Stimulated activated CD8-positive, alpha-beta memory T cell treated with anti-CD3 and anti-CD28 coated beads, Interleukin-12 subunit alpha, Interleukin-12 subunit beta, amount 100 ng/mL, for 24 hours (primary cell): ENCODE measurements at regions not wholly inside any gene's neighbourhood (a gene's known extent, or its start where the extent isn't known, plus 50 kb on each side); places are given as distances from the start of the nearest gene placed in this dataset.

Experiments
- DNase-seq: peaks from one replicate; pipeline ENCODE4 v3.0.0-alpha.2; 2020; ENCODE audit errors: extremely low read depth

- DNase-seq: no peak
These were observed 99.1 kb downstream of the ZNF608 start for GRCh38 chr5:124647352-124647751.

GRCh38 chr5:124645396-124645795 lies 101.0 kb downstream of the ZNF608 start:
- DNase-seq: no peak

- DNase-seq: no peak
These were observed 101.9 kb downstream of the ZNF608 start for GRCh38 chr5:124644582-124644981.

- no peak for DNase-seq
These were observed 102.3 kb downstream of the ZNF608 start for GRCh38 chr5:124644138-124644537.

GRCh38 chr5:124643336-124643735 lies 103.1 kb downstream of the ZNF608 start:
- DNase-seq: no peak

GRCh38 chr5:124642151-124642550 lies 104.3 kb downstream of the ZNF608 start:
- DNase-seq: no peak

GRCh38 chr5:124641154-124641792 lies 105.2 kb downstream of the ZNF608 start:
- DNase-seq: no peak

- DNase-seq: no peak
These were observed 107.3 kb downstream of the ZNF608 start for GRCh38 chr5:124639095-124639665.

- DNase-seq: no peak
These were observed 109.4 kb downstream of the ZNF608 start for GRCh38 chr5:124637011-124637410.

GRCh38 chr5:124634741-124635323 lies 111.6 kb downstream of the ZNF608 start:
- no peak for DNase-seq

- DNase-seq: no peak
These were observed 112.2 kb downstream of the ZNF608 start for GRCh38 chr5:124634228-124634739.

- no peak for DNase-seq
These were observed 113.2 kb downstream of the ZNF608 start for GRCh38 chr5:124633209-124633608.

GRCh38 chr5:124631874-124632550 lies 114.4 kb downstream of the ZNF608 start:
- no peak for DNase-seq

GRCh38 chr5:124630767-124631704 lies 115.4 kb downstream of the ZNF608 start:
- DNase-seq: no peak

GRCh38 chr5:124628721-124629596 lies 117.5 kb downstream of the ZNF608 start:
- no peak for DNase-seq

GRCh38 chr5:124627815-124628595 lies 118.4 kb downstream of the ZNF608 start:
- no peak for DNase-seq

GRCh38 chr5:124626053-124626452 lies 120.4 kb downstream of the ZNF608 start:
- DNase-seq: no peak

- DNase-seq: no peak
These were observed 123.2 kb downstream of the ZNF608 start for GRCh38 chr5:124623265-124623664.

GRCh38 chr5:124622851-124623250 lies 123.6 kb downstream of the ZNF608 start:
- DNase-seq: no peak

GRCh38 chr5:124621279-124621678 lies 125.2 kb downstream of the ZNF608 start:
- DNase-seq: no peak
